ENCODE measurements at regions not wholly inside any gene's neighbourhood (a gene's known extent, or its start where the extent isn't known, plus 50 kb on each side); places are given as distances from the start of the nearest gene placed in this dataset.
A peak's percentile ranks its signal among the peaks of the same experiment; 100 is the strongest.

GRCh38 chr4:53771326-53771725 lies 180.0 kb upstream of the LNX1 start:
- Mint-ChIP-seq H3K4me3 (ENCODE audit: unreplicated experiment) (no peak overlapping the region), H3K4me1 (ENCODE audit: low read depth, unreplicated experiment) (peaks cover 8% of the 10 kb centered on the region), H3K27me3 (ENCODE audit: low read depth, unreplicated experiment) (peaks cover 3% of the 10 kb centered on the region), H3K9me3 (ENCODE audit: unreplicated experiment) (peaks cover 2% of the 10 kb centered on the region), H3K36me3 (ENCODE audit: low read depth, unreplicated experiment) (no peaks in the 10 kb centered on the region), H3K27ac (ENCODE audit: unreplicated experiment) (no peak overlapping the region)
- H3K79me2 ChIP-seq (ENCODE audit: insufficient read depth, low read length): no peaks in the 10 kb centered on the region
- TF ChIP-seq CTCF (IDR thresholded peaks at IDR 0.05; ENCODE audit: insufficient read depth, low read depth, low read length) (no peak), EZH2 (IDR thresholded peaks at IDR 0.05; ENCODE audit: insufficient read depth, low read length) (no peak)
- no peaks in the 10 kb centered on the region for H3K36me3 ChIP-seq (ENCODE audit: insufficient read depth, low read length)
- H3K4me3 ChIP-seq (ENCODE audit: insufficient read depth, low read depth, low read length): no peak overlapping the region
- H3K9ac ChIP-seq (ENCODE audit: low read length): no peak overlapping the region
- H3K9me3 ChIP-seq (ENCODE audit: insufficient read depth, low read depth, low read length): no peaks in the 10 kb centered on the region
- no peak overlapping the region for H3K27ac ChIP-seq (ENCODE audit: low read depth, low read length)
- no peaks in the 10 kb centered on the region for H4K20me1 ChIP-seq (ENCODE audit: insufficient read depth, low read length)
- FAIRE-seq: no peak
- no peak overlapping the region for H3K4me2 ChIP-seq (ENCODE audit: low read length)
- no peak overlapping the region for H2AFZ ChIP-seq (ENCODE audit: low read depth, low read length)
- H3K4me1 ChIP-seq (ENCODE audit: insufficient read depth, low read length): peaks cover 5% of the 10 kb centered on the region
- no peak for DNase-seq (ENCODE audit: low read depth)
- no peaks in the 10 kb centered on the region for H3K27me3 ChIP-seq (ENCODE audit: insufficient read depth, low read length)

- TF ChIP-seq EZH2 (IDR thresholded peaks at IDR 0.05; ENCODE audit: insufficient read depth, low read length): no peak
- no peak for TF ChIP-seq CTCF (IDR thresholded peaks at IDR 0.05; ENCODE audit: insufficient read depth, low read depth, low read length)
- Mint-ChIP-seq H3K36me3 (ENCODE audit: low read depth, unreplicated experiment) (no peaks in the 10 kb centered on the region), H3K4me1 (ENCODE audit: low read depth, unreplicated experiment) (peaks cover 23% of the 10 kb centered on the region)
Observed at GRCh38 chr4:53767482-53767881, 176.2 kb upstream of the LNX1 start.

DNA sequence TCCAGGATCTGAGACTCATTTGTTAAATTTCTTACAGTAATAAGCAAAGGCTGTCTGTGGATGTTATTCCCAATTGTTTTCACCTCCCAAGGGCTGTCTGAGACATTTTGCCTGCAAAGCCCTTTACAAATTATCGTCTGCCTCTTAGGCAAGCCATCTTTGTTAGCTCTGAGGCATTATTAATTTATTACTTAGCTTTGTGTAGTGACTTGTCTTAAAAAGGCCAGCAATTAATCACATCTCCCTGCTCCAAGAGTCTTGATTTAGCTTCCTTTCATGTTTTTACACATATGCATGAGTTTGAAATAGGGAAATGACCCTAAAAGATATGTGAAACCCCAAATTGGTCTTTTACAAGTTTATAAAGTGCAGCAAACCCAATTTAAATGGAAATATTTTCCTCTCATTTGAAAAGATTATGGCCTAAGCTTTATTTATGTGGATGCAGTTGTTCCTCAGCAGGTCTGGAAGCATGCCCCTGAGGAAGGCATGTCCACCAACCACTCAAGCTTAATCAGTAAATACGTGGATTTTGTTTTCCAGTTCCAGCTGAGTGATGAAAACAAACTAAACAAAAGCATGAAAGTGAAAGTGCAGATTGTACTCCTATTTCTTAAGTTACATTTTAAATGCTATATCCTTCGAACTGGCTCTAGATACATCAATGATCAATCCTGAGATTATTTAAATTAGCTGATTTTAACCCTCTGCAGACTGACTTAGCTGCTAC lies 173.6 kb upstream of the LNX1 start:
- Mint-ChIP-seq H3K36me3 (ENCODE audit: low read depth, unreplicated experiment) (no peaks in the 10 kb centered on the region), H3K27ac (ENCODE audit: unreplicated experiment) (no peak overlapping the region), H3K4me1 (ENCODE audit: low read depth, unreplicated experiment) (peaks cover 23% of the 10 kb centered on the region), H3K4me3 (ENCODE audit: unreplicated experiment) (no peak overlapping the region), H3K9me3 (ENCODE audit: unreplicated experiment) (no peaks in the 10 kb centered on the region), H3K27me3 (ENCODE audit: low read depth, unreplicated experiment) (no peaks in the 10 kb centered on the region)
- FAIRE-seq (no peak), DNase-seq (ENCODE audit: low read depth) (peak; percentile 50)
- peak overlapping the region; percentile 73 for H3K4me2 ChIP-seq (ENCODE audit: low read length)
- H3K79me2 ChIP-seq (ENCODE audit: insufficient read depth, low read length): no peaks in the 10 kb centered on the region
- no peaks in the 10 kb centered on the region for H4K20me1 ChIP-seq (ENCODE audit: insufficient read depth, low read length)
- no peak overlapping the region for H2AFZ ChIP-seq (ENCODE audit: low read depth, low read length)
- TF ChIP-seq EZH2 (IDR thresholded peaks at IDR 0.05; ENCODE audit: insufficient read depth, low read length) (no peak), CTCF (IDR thresholded peaks at IDR 0.05; ENCODE audit: insufficient read depth, low read depth, low read length) (no peak)
- no peak overlapping the region for H3K4me3 ChIP-seq (ENCODE audit: insufficient read depth, low read depth, low read length)
- peak overlapping the region; percentile 41 for H3K27ac ChIP-seq (ENCODE audit: low read depth, low read length)
- peaks cover 22% of the 10 kb centered on the region for H3K4me1 ChIP-seq (ENCODE audit: insufficient read depth, low read length)
- no peaks in the 10 kb centered on the region for H3K36me3 ChIP-seq (ENCODE audit: insufficient read depth, low read length)
- H3K9me3 ChIP-seq (ENCODE audit: insufficient read depth, low read depth, low read length): no peaks in the 10 kb centered on the region
- no peaks in the 10 kb centered on the region for H3K27me3 ChIP-seq (ENCODE audit: insufficient read depth, low read length)
- H3K9ac ChIP-seq (ENCODE audit: low read length): no peak overlapping the region

More at GRCh38 chr4:53767482-53767881, 176.2 kb upstream of the LNX1 start:
- Histone ChIP-seq H3K79me2 (ENCODE audit: insufficient read depth, low read length) (no peaks in the 10 kb centered on the region), H3K9me3 (ENCODE audit: insufficient read depth, low read depth, low read length) (no peaks in the 10 kb centered on the region), H3K4me1 (ENCODE audit: insufficient read depth, low read length) (peaks cover 22% of the 10 kb centered on the region), H3K9ac (ENCODE audit: low read length) (no peak overlapping the region), H3K4me3 (ENCODE audit: insufficient read depth, low read depth, low read length) (no peak overlapping the region), H4K20me1 (ENCODE audit: insufficient read depth, low read length) (no peaks in the 10 kb centered on the region), H3K4me2 (ENCODE audit: low read length) (peak overlapping the region; percentile 25), H3K27ac (ENCODE audit: low read depth, low read length) (no peak overlapping the region), H3K36me3 (ENCODE audit: insufficient read depth, low read length) (no peaks in the 10 kb centered on the region), H2AFZ (ENCODE audit: low read depth, low read length) (no peak overlapping the region), H3K27me3 (ENCODE audit: insufficient read depth, low read length) (no peaks in the 10 kb centered on the region)
- DNase-seq (ENCODE audit: low read depth) (peak; percentile 94), FAIRE-seq (peak; percentile 87)
- Mint-ChIP-seq H3K4me3 (ENCODE audit: unreplicated experiment) (no peak overlapping the region), H3K27ac (ENCODE audit: unreplicated experiment) (no peak overlapping the region), H3K9me3 (ENCODE audit: unreplicated experiment) (no peaks in the 10 kb centered on the region), H3K27me3 (ENCODE audit: low read depth, unreplicated experiment) (peaks cover 3% of the 10 kb centered on the region)
